ENCODE measurements at regions not wholly inside any gene's neighbourhood (a gene's known extent, or its start where the extent isn't known, plus 50 kb on each side); places are given as distances from the start of the nearest gene placed in this dataset.
"Not testable (repeated sequence)": the region's sequence is repeated elsewhere in the genome, so short reads cannot be mapped to it uniquely, and the experiment has no call there.

DNA sequence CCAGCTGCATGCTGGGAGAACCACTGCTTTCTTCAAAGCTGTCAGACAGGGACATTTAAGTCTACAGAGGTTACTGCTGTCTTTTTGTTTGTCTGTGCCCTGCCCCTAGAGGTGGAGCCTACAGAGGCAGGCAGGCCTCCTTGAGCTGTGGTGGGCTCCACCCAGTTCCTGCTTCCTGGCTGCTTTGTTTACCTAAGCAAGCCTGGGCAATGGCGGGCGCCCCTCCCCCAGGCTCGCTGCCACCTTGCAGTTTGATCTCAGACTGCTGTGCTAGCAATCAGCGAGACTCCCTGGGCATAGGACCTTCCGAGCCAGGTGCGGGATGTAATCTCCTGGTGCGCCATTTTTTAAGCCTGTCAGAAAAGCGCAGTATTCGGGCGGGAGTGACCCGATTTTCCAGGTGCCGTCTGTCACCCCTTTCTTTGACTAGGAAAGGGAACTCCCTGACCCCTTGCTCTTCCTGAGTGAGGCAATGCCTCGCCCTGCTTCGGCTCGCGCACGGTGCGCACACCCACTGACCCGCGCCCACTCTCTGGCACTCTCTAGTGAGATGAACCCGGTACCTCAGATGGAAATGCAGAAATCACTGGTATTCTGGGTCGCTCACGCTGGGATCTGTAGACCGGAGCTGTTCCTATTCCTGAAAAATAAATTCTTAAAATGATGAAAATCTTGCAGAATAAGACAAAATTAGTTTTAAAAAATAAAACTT, 1022.9 kb downstream of the RAPGEF2 start:
- TF ChIP-seq, protein P1, sequence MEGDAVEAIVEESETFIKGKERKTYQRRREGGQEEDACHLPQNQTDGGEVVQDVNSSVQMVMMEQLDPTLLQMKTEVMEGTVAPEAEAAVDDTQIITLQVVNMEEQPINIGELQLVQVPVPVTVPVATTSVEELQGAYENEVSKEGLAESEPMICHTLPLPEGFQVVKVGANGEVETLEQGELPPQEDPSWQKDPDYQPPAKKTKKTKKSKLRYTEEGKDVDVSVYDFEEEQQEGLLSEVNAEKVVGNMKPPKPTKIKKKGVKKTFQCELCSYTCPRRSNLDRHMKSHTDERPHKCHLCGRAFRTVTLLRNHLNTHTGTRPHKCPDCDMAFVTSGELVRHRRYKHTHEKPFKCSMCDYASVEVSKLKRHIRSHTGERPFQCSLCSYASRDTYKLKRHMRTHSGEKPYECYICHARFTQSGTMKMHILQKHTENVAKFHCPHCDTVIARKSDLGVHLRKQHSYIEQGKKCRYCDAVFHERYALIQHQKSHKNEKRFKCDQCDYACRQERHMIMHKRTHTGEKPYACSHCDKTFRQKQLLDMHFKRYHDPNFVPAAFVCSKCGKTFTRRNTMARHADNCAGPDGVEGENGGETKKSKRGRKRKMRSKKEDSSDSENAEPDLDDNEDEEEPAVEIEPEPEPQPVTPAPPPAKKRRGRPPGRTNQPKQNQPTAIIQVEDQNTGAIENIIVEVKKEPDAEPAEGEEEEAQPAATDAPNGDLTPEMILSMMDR (IDR thresholded peaks at IDR 0.05; ENCODE audit: borderline replicate concordance, extremely low read depth, low read length, poor library complexity, severe bottlenecking) = not testable (repeated sequence)
- not testable (repeated sequence) for TF ChIP-seq EZH2 (IDR thresholded peaks at IDR 0.05; ENCODE audit: borderline replicate concordance, low read depth, low read length, severe bottlenecking)
